ENCODE measurements at regions not wholly inside any gene's neighbourhood (a gene's known extent, or its start where the extent isn't known, plus 50 kb on each side); places are given as distances from the start of the nearest gene placed in this dataset.

- no peak for TF ChIP-seq CTCF (IDR thresholded peaks at IDR 0.05; ENCODE audit: low read depth, low read length, missing input control)
- no peak for TF ChIP-seq FOXA2 (IDR thresholded peaks at IDR 0.05)
These were observed 406.0 kb upstream of the ADARB2 start (continued) for GRCh38 chr10:2143213-2143835.

GRCh38 chr10:2139746-2140145, 402.4 kb upstream of the ADARB2 start:
- Histone ChIP-seq H3K27me3 (ENCODE audit: control insufficient read depth in 4 of 4, insufficient read depth in 4 of 4, low read length in 3 of 4) (no peaks in the 10 kb centered on the region), H3K27ac (ENCODE audit: low read depth in 1 of 2, low read length in 2 of 2) (no peak overlapping the region), H3K9ac (ENCODE audit: low read depth in 1 of 2, low read length in 2 of 2) (no peak overlapping the region), H3K9me3 (ENCODE audit: control insufficient read depth in 4 of 4, low read length in 3 of 4) (no peaks in the 10 kb centered on the region), H3K36me3 (ENCODE audit: control insufficient read depth in 4 of 4, insufficient read depth in 3 of 4, low read depth in 1 of 4, low read length in 3 of 4) (no peaks in the 10 kb centered on the region), H3K4me3 (ENCODE audit: low read depth in 1 of 3, low read length in 3 of 3) (no peak overlapping the region), H3K4me1 (ENCODE audit: control insufficient read depth in 4 of 4, insufficient read depth in 4 of 4, low read length in 3 of 4) (no peaks in the 10 kb centered on the region)
- WGBS, result 74% methylated on average over 1 of the region's 1 CpG
- no peak for DNase-seq (ENCODE audit: low spot score)
- TF ChIP-seq HNF4G (IDR thresholded peaks at IDR 0.05), result no peak
- no peak for TF ChIP-seq NR2F2 (IDR thresholded peaks at IDR 0.05)

- Histone ChIP-seq H3K9ac (ENCODE audit: low read depth in 1 of 2, low read length in 2 of 2) (no peak overlapping the region), H3K27ac (ENCODE audit: low read depth in 1 of 2, low read length in 2 of 2) (no peak overlapping the region), H3K4me1 (ENCODE audit: control insufficient read depth in 4 of 4, insufficient read depth in 4 of 4, low read length in 3 of 4) (no peaks in the 10 kb centered on the region), H3K27me3 (ENCODE audit: control insufficient read depth in 4 of 4, insufficient read depth in 4 of 4, low read length in 3 of 4) (no peaks in the 10 kb centered on the region), H3K4me3 (ENCODE audit: low read depth in 1 of 3, low read length in 3 of 3) (no peak overlapping the region), H3K36me3 (ENCODE audit: control insufficient read depth in 4 of 4, insufficient read depth in 3 of 4, low read depth in 1 of 4, low read length in 3 of 4) (no peaks in the 10 kb centered on the region), H3K9me3 (ENCODE audit: control insufficient read depth in 4 of 4, low read length in 3 of 4) (no peaks in the 10 kb centered on the region)
- no peak for TF ChIP-seq YY1 (IDR thresholded peaks at IDR 0.05)
- peak in 1 of 2 donors; percentile 52 for TF ChIP-seq RAD21 (IDR thresholded peaks at IDR 0.05)
- no peak for DNase-seq (ENCODE audit: low spot score)
- 85% methylated on average over 4 of the region's 4 CpGs for WGBS
These were observed 400.3 kb upstream of the ADARB2 start for GRCh38 chr10:2137549-2138174.

- DNase-seq (ENCODE audit: low spot score), result no peak
- H3K27ac ChIP-seq (ENCODE audit: low read depth in 1 of 2, low read length in 2 of 2), result no peak overlapping the region
- H3K9ac ChIP-seq (ENCODE audit: low read depth in 1 of 2, low read length in 2 of 2), result no peak overlapping the region
- H3K9me3 ChIP-seq (ENCODE audit: control insufficient read depth in 4 of 4, low read length in 3 of 4), result no peaks in the 10 kb centered on the region
- WGBS, result 76% methylated on average over 10 of the region's 10 CpGs
- H3K4me3 ChIP-seq (ENCODE audit: low read depth in 1 of 3, low read length in 3 of 3), result no peak overlapping the region
- no peaks in the 10 kb centered on the region for H3K36me3 ChIP-seq (ENCODE audit: control insufficient read depth in 4 of 4, insufficient read depth in 3 of 4, low read depth in 1 of 4, low read length in 3 of 4)
- no peaks in the 10 kb centered on the region for H3K27me3 ChIP-seq (ENCODE audit: control insufficient read depth in 4 of 4, insufficient read depth in 4 of 4, low read length in 3 of 4)
- H3K4me1 ChIP-seq (ENCODE audit: control insufficient read depth in 4 of 4, insufficient read depth in 4 of 4, low read length in 3 of 4), result no peaks in the 10 kb centered on the region
- TF ChIP-seq FOXA2 (IDR thresholded peaks at IDR 0.05) (no peak), RAD21 (IDR thresholded peaks at IDR 0.05) (no peak), REST (IDR thresholded peaks at IDR 0.05) (no peak), HNF4G (IDR thresholded peaks at IDR 0.05) (no peak), ZBTB33 (IDR thresholded peaks at IDR 0.05) (no peak), JUND (IDR thresholded peaks at IDR 0.05) (no peak), FOXA1 (IDR thresholded peaks at IDR 0.05) (no peak), HNF4A (conservative IDR thresholded peaks at IDR 0.05) (no peak), RXRA (IDR thresholded peaks at IDR 0.05) (no peak), GABPA (IDR thresholded peaks at IDR 0.05 in 1 of 2, conservative IDR thresholded peaks at IDR 0.05 in 1 of 2) (no peak), ATF3 (IDR thresholded peaks at IDR 0.05) (no peak), MAX (IDR thresholded peaks at IDR 0.05) (no peak)
These were observed 393.5 kb upstream of the ADARB2 start for GRCh38 chr10:2130705-2131305.
